CD14-positive monocyte (primary cell): ENCODE measurements at regions not wholly inside any gene's neighbourhood (a gene's known extent, or its start where the extent isn't known, plus 50 kb on each side); places are given as distances from the start of the nearest gene placed in this dataset.

Source experiments
- DNase-seq, 3 donors: peaks; one replicate each; pipeline ENCODE4 v3.0.0-alpha.2; 2011 to 2022
- H2AFZ ChIP-seq: 2 replicates; pipeline ENCODE4 v1.6.0; 2012; ENCODE audit warnings: mild to moderate bottlenecking, low read depth, low read length, inconsistent platforms; ENCODE audit not compliant: insufficient read depth, poor library complexity, severe bottlenecking
- H3K27ac ChIP-seq, 2 donors: 1 replicate in 1 of 2; 2 replicates in 1 of 2; pipeline ENCODE4 v1.5.1; 2012 to 2013; ENCODE audit warnings: low read length in 2 of 2, control low read depth in 1 of 2, inconsistent platforms in 1 of 2, low read depth in 1 of 2, mild to moderate bottlenecking in 1 of 2
- H3K27me3 ChIP-seq, 2 donors: one replicate each; pipeline versions ENCODE4 v1.6.0 to v1.6.1; 2011 to 2013; ENCODE audit warnings: low read length in 2 of 2; ENCODE audit not compliant: control insufficient read depth in 2 of 2, insufficient read depth in 2 of 2
- H3K36me3 ChIP-seq, 2 donors: replicated peaks in 1 of 2; 1 replicate in 1 of 2; 2 replicates in 1 of 2; pipeline versions ENCODE4 v1.5.1 to v1.6.1; 2012 to 2013; ENCODE audit warnings: low read length in 2 of 2, control low read depth in 1 of 2, inconsistent platforms in 1 of 2, mild to moderate bottlenecking in 1 of 2; ENCODE audit not compliant: insufficient read depth in 2 of 2, control insufficient read depth in 1 of 2
- H3K4me1 ChIP-seq, 2 donors: 1 replicate in 1 of 2; 2 replicates in 1 of 2; pipeline versions ENCODE4 v1.5.1 to v1.6.1; 2012 to 2013; ENCODE audit warnings: low read length in 2 of 2, control low read depth in 1 of 2, inconsistent platforms in 1 of 2, mild to moderate bottlenecking in 1 of 2, moderate library complexity in 1 of 2; ENCODE audit not compliant: insufficient read depth in 2 of 2, control insufficient read depth in 1 of 2
- H3K4me2 ChIP-seq: replicated peaks from 2 replicates; pipeline ENCODE3; 2012; ENCODE audit warnings: low read length, moderate library complexity, mild to moderate bottlenecking; ENCODE audit not compliant: poor library complexity, severe bottlenecking; ENCODE audit errors: extremely low read depth
- H3K4me3 ChIP-seq, 3 experiments: fragments of 200-600 bp in 1 of 3; sonication (generic) in 1 of 3; replicated peaks in 1 of 3; 1 replicate in 2 of 3; 2 replicates in 1 of 3; pipeline ENCODE4 v1.5.1; 2011 to 2013; ENCODE audit warnings: low read length in 3 of 3, mild to moderate bottlenecking in 3 of 3, control low read depth in 2 of 3, low read depth in 2 of 3, inconsistent platforms in 1 of 3, moderate library complexity in 1 of 3
- H3K79me2 ChIP-seq: 2 replicates; pipeline ENCODE4 v1.6.0; 2012; ENCODE audit warnings: mild to moderate bottlenecking, control low read depth, inconsistent platforms, low read length, moderate library complexity; ENCODE audit not compliant: insufficient read depth
- H3K9ac ChIP-seq: 2 replicates; pipeline ENCODE4 v1.6.0; 2017; ENCODE audit warnings: low read length, mild to moderate bottlenecking; ENCODE audit not compliant: insufficient read depth, poor library complexity, severe bottlenecking
- H3K9me3 ChIP-seq, 2 donors: replicated peaks in 1 of 2; 1 replicate in 1 of 2; 2 replicates in 1 of 2; pipeline versions ENCODE4 v1.5.1 to v1.6.1; 2012 to 2013; ENCODE audit warnings: low read length in 2 of 2, control low read depth in 1 of 2; ENCODE audit not compliant: control insufficient read depth in 1 of 2, insufficient read depth in 1 of 2
- H4K20me1 ChIP-seq: 2 replicates; pipeline ENCODE4 v1.6.0; 2012; ENCODE audit warnings: mild to moderate bottlenecking, low read length, control low read depth, moderate library complexity; ENCODE audit not compliant: insufficient read depth
- H3K27ac Mint-ChIP-seq, 7 donors: one replicate each; pipeline ENCODE4 v1.8.0; 2020; ENCODE audit warnings: mild to moderate bottlenecking in 7 of 7, mixed read lengths in 7 of 7, moderate library complexity in 6 of 7, inconsistent platforms in 2 of 7
- H3K27me3 Mint-ChIP-seq, 3 donors: one replicate each; pipeline ENCODE4 v1.8.0; 2021 to 2022; ENCODE audit warnings: low read depth in 3 of 3, mild to moderate bottlenecking in 3 of 3, mixed read lengths in 3 of 3, moderate library complexity in 3 of 3, inconsistent platforms in 1 of 3
- H3K36me3 Mint-ChIP-seq, 2 donors: one replicate each; pipeline ENCODE4 v1.8.0; 2020; ENCODE audit warnings: mixed read lengths in 2 of 2, inconsistent platforms in 1 of 2, mild to moderate bottlenecking in 1 of 2
- H3K4me1 Mint-ChIP-seq: one replicate; pipeline ENCODE4 v1.8.0; 2020; ENCODE audit warnings: mild to moderate bottlenecking, mixed read lengths
- H3K4me3 Mint-ChIP-seq, 2 donors: one replicate each; pipeline ENCODE4 v1.8.0; 2020; ENCODE audit warnings: mild to moderate bottlenecking in 2 of 2, mixed read lengths in 2 of 2, moderate library complexity in 1 of 2
- H3K9me3 Mint-ChIP-seq, 7 donors: one replicate each; pipeline ENCODE4 v1.8.0; 2020 to 2022; ENCODE audit warnings: mixed read lengths in 7 of 7, mild to moderate bottlenecking in 6 of 7, moderate library complexity in 6 of 7, inconsistent platforms in 2 of 7
- WGBS: methylation state at CpG from one replicate; pipeline ENCODE4 v1.1.5; 2013; ENCODE audit warnings: missing lambda C conversion rate; ENCODE audit not compliant: insufficient coverage; 5-methylcytosine and 5-hydroxymethylcytosine counted together
- intact Hi-C, 2 donors: fragments of 100-400 bp; cut with micrococcal nuclease; formaldehyde crosslinking; loops; one replicate each; pipeline versions ENCODE4 v1.15.0 to v1.15.1; 2023
- TF ChIP-seq, protein P1 (sequence below): fragments of 200-600 bp; IDR thresholded peaks from one replicate; pipeline ENCODE4 v1.8.0; 2022; ENCODE audit warnings: antibody characterized with exemption, mild to moderate bottlenecking

DNA sequence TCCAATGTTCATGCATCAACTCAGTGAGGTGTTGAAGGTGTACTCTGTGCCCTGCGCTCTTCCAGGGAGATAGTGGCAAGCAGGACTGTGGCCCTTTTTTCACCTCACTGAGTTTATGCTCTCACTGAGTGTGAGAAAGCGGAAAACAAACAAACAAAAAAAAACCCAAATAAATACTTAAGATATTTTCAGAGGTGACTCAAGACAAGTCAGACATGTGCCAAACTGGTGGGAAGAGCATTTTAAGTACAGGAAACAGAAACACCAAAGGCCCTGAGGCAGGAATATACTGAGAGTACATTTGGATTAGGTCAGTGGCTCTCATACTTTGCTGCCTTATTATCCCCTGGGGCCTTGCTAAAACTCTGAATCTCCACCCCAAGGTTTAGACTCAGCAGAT, 111.9 kb upstream of the IGFBP3 start:
- H2AFZ ChIP-seq: no peak overlapping the region
- no peak overlapping the region for H3K4me2 ChIP-seq
- H3K4me1 ChIP-seq: no peaks in the 10 kb centered on the region
- H3K27me3 ChIP-seq: no peaks in the 10 kb centered on the region
- no peak overlapping the region for H3K9ac ChIP-seq
- Mint-ChIP-seq H3K27ac (no peak overlapping the region), H3K36me3 (no peaks in the 10 kb centered on the region), H3K9me3 (peaks cover 0 to 10% (median 2%) of the 10 kb centered on the region in 7 donors), H3K4me3 (no peak overlapping the region), H3K4me1 (no peaks in the 10 kb centered on the region), H3K27me3 (peaks cover 0 to 2% (median 2%) of the 10 kb centered on the region in 3 donors)
- no peak for DNase-seq
- TF ChIP-seq, protein P1, sequence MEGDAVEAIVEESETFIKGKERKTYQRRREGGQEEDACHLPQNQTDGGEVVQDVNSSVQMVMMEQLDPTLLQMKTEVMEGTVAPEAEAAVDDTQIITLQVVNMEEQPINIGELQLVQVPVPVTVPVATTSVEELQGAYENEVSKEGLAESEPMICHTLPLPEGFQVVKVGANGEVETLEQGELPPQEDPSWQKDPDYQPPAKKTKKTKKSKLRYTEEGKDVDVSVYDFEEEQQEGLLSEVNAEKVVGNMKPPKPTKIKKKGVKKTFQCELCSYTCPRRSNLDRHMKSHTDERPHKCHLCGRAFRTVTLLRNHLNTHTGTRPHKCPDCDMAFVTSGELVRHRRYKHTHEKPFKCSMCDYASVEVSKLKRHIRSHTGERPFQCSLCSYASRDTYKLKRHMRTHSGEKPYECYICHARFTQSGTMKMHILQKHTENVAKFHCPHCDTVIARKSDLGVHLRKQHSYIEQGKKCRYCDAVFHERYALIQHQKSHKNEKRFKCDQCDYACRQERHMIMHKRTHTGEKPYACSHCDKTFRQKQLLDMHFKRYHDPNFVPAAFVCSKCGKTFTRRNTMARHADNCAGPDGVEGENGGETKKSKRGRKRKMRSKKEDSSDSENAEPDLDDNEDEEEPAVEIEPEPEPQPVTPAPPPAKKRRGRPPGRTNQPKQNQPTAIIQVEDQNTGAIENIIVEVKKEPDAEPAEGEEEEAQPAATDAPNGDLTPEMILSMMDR: no peak
- no peaks in the 10 kb centered on the region for H4K20me1 ChIP-seq
- intact Hi-C loops: no loop called here
- no CpG with 5 or more reads among the region's 2 CpGs for WGBS
- no peaks in the 10 kb centered on the region for H3K9me3 ChIP-seq
- no peak overlapping the region for H3K4me3 ChIP-seq
- H3K36me3 ChIP-seq: no peaks in the 10 kb centered on the region
- no peaks in the 10 kb centered on the region for H3K79me2 ChIP-seq
- no peak overlapping the region for H3K27ac ChIP-seq

DNA sequence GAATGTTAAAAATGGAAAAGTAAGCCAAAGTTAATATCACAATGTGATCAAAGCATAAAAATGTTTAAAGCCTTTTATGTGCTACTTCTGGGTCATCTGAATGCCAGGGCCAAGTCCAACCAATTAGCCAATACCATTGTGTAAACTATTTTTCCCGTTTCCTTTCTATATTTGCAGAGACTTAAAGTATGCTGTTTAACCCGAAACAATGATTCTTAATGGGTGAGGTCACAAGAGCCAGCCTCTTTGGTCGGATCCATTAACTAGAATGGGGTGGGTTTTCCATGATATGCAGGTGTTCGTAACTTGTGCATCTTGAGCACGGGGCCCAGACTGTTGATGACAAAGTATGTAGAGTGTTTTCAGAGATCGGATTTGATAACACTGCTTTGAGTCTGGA, 111.3 kb upstream of the IGFBP3 start:
- Histone ChIP-seq H3K4me2 (no peak overlapping the region), H3K36me3 (no peaks in the 10 kb centered on the region), H3K27ac (no peak overlapping the region), H4K20me1 (no peaks in the 10 kb centered on the region), H3K9ac (no peak overlapping the region), H3K4me1 (no peaks in the 10 kb centered on the region), H3K4me3 (no peak overlapping the region), H3K27me3 (no peaks in the 10 kb centered on the region), H2AFZ (no peak overlapping the region), H3K9me3 (no peaks in the 10 kb centered on the region), H3K79me2 (no peaks in the 10 kb centered on the region)
- Mint-ChIP-seq H3K4me1 (no peaks in the 10 kb centered on the region), H3K9me3 (peaks cover 0 to 10% (median 2%) of the 10 kb centered on the region in 7 donors), H3K4me3 (no peak overlapping the region), H3K27ac (no peak overlapping the region), H3K36me3 (no peaks in the 10 kb centered on the region), H3K27me3 (peaks cover 0 to 2% (median 2%) of the 10 kb centered on the region in 3 donors)
- intact Hi-C loops: no loop called here
- no peak for DNase-seq
- TF ChIP-seq, protein P1: no peak
- 97% methylated on average over 4 of the region's 6 CpGs for WGBS
